ENCODE measurements at regions not wholly inside any gene's neighbourhood (a gene's known extent, or its start where the extent isn't known, plus 50 kb on each side); places are given as distances from the start of the nearest gene placed in this dataset.

DNA sequence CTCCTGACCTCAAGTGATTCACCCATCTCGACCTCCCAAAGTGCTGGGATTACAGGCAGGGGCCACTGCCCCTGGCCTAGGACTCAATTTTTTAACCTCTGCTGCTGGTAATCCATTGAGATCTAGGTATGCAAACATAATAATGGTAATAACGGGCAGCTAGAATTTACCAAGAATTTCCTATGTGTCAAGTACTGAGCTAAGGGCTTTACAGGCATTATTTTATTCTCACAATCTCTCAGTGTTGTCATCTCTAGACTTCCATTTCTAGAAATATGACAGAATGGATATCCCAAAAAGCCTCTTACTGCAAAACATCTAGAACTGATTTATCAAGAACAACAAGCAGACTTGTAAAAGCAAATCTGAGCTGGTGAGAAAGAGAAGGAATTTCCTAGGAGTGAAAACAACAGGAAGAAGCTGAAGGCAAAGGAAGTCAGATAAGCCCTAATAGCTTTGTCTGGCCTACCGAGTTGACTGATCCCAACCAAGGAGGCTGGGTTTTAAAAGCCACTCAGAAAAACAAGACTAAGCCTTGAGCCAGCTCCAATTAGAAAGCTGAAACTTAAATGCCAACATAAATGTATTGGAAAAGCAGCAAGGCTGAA, 70.6 kb downstream of the CCDC71L start:
- no peak for TF ChIP-seq CTCF (IDR thresholded peaks at IDR 0.05)
- no peak for TF ChIP-seq EZH2 (IDR thresholded peaks at IDR 0.05; ENCODE audit: borderline replicate concordance, insufficient read depth, low read depth, low read length, poor library complexity, severe bottlenecking)
